RWPE1 (cell line): ENCODE measurements at regions not wholly inside any gene's neighbourhood (a gene's known extent, or its start where the extent isn't known, plus 50 kb on each side); places are given as distances from the start of the nearest gene placed in this dataset.

Source experiments
- CTCF ChIA-PET: fragments of 350-600 bp; sonication (Branson Sonifier 250); formaldehyde crosslinking; extraction: SDS; loops from one replicate; lab custom pipeline; 2021; lab: Yijun Ruan, JAX
- POLR2A ChIA-PET: fragments of 400-600 bp; formaldehyde crosslinking; extraction: SDS; loops from one replicate; lab custom pipeline; 2020; ENCODE audit warnings: antibody characterized with exemption; ENCODE audit not compliant: low non-redundant PET; lab: Yijun Ruan, JAX
- DNase-seq: peaks from one replicate; pipeline ENCODE4 v3.0.0; 2012; ENCODE audit warnings: low spot score
- H3K27ac ChIP-seq: fragments of 450-650 bp; 2 replicates; pipeline ENCODE4 v1.5.1; 2017
- TF ChIP-seq, protein P1 (sequence below): fragments of 450-650 bp; conservative IDR thresholded peaks from 2 replicates; pipeline ENCODE4 v1.5.1; 2017; ENCODE audit warnings: low read depth, mild to moderate bottlenecking

DNA sequence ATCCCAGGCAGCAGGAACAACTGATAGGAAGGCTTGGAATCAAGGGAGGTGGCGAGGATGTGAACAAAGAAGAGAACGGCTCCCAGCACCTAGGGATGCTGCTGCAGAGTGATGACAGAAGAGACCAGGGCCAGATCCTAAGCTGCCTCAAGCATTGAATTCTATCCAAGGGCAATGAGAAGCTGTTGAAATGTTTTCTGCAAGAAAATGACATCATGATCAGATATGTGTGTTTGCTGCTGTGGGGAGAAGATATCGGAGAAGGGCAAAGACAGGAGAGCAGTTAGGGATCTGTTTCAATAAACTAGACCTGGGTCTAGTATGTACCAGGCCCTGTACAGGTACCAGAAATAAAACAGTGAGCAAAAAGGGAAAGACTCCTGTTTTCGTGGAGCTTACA lies 194.7 kb upstream of the RAB4A start:
- no peak overlapping the region for H3K27ac ChIP-seq
- ChIA-PET CTCF (no interaction called here), POLR2A (no interaction called here)
- DNase-seq, result no peak
- TF ChIP-seq, protein P1, sequence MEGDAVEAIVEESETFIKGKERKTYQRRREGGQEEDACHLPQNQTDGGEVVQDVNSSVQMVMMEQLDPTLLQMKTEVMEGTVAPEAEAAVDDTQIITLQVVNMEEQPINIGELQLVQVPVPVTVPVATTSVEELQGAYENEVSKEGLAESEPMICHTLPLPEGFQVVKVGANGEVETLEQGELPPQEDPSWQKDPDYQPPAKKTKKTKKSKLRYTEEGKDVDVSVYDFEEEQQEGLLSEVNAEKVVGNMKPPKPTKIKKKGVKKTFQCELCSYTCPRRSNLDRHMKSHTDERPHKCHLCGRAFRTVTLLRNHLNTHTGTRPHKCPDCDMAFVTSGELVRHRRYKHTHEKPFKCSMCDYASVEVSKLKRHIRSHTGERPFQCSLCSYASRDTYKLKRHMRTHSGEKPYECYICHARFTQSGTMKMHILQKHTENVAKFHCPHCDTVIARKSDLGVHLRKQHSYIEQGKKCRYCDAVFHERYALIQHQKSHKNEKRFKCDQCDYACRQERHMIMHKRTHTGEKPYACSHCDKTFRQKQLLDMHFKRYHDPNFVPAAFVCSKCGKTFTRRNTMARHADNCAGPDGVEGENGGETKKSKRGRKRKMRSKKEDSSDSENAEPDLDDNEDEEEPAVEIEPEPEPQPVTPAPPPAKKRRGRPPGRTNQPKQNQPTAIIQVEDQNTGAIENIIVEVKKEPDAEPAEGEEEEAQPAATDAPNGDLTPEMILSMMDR, result no peak

DNA sequence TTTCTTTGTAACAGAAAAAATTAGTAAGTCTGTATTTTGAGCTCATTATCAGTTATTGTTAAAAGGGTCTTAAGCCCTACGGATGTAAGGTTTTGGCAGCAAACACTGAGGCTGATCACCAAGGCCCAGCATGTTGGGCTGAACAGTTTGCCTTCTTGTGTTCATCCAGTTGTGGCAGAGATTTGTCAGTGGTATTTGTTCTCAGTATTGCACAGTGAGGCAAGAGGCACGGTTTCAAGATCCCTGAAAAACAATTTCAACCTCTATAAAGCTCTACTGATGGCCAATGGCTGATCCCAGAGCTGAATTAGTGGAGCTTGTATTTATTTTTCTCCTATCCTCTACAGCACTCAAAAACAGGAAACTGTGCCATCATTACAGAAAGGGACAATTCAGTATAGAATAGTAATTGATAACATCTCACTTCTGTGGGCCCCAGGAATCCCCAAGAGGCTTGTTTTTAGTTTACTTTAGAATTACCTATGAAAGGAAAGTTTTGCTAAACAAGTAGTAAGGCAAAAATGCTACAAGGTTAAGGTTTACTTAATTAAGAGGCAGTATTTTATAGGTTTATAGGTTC lies 191.8 kb upstream of the RAB4A start:
- no peak overlapping the region for H3K27ac ChIP-seq
- ChIA-PET POLR2A (no interaction called here), CTCF (no interaction called here)
- DNase-seq, result no peak
- TF ChIP-seq, protein P1, result no peak

DNA sequence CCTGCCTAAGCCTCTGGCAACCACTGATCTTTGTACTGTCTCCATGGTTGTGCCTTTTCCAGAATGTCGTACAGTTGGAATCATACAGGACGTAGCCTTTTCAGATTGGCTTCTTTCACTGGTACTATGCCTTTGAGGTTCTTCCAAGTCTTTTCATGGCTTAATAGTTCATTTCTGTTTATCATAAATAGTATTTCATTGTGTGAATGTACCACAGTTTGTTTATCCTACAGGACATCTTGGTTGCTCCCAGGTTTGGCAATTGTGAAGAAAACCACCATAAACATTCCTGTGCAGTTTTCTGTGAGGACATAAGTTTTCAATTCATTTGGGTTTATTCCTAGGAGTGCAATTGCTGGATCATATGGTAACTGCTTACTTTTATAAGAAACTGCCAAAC lies 190.6 kb upstream of the RAB4A start:
- ChIA-PET CTCF (no interaction called here), POLR2A (no interaction called here)
- no peak overlapping the region for H3K27ac ChIP-seq
- TF ChIP-seq, protein P1, result no peak
- no peak for DNase-seq

DNA sequence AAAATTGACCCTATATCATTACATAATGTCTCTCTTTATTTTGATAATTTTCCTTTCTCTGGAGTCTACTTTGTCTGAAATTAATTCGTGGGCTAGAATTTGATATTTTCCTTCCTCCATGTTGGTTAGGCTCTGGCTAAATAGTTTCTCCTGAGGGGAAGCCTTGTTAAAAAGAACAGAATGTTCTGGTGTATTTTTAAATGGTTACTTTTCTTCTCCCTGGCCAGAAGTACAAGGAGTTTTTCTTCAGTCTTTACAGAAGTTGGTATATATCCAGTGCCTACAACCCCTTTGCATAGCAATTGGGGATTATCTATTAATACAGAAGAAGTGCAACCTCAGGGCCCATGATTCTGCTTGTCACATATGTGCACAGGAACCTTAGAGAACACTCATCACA lies 185.6 kb upstream of the RAB4A start:
- no peak for DNase-seq
- POLR2A ChIA-PET, result no interaction called here
- TF ChIP-seq, protein P1, result no peak
- CTCF ChIA-PET, result no interaction called here
- H3K27ac ChIP-seq, result no peak overlapping the region

DNA sequence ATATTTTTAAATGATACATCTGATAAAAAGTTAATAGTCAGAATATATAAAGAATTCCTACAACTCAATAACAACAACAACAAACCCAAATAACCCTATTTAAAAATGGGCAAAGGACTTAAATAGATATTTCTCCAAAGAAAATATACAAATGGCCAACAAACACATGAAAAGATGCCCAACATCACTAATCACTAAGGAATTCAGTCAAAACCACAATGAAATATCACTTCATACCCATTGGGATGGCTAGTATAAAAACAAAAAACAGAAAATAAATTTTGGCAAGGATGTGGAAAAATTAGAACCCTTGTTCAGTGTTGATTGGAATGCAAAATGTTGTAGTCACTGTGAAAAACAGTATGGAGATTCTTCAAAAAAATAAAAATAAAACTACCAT lies 184.8 kb upstream of the RAB4A start:
- DNase-seq, result no peak
- TF ChIP-seq, protein P1, result no peak
- CTCF ChIA-PET, result no interaction called here
- POLR2A ChIA-PET, result no interaction called here
- H3K27ac ChIP-seq, result no peak overlapping the region

DNA sequence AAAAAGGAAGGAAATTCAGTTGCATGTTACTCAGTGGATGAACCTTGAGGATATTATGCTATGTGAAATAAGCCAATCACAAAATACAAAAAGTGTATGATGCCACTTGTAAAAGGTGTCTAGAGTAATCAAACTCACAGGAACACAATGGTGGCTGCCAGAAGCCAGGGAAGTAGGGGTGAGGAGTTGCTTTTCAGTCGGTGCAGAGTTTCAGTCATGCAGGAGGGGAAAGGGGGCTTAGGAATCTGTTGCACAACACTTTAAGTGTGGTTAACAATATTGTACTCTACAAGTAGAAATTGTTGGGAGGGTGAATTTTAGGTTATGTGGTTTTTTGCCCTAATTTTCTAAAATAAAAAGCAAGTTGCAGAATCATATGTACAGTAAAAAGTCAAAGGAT lies 184.2 kb upstream of the RAB4A start:
- POLR2A ChIA-PET, result no interaction called here
- TF ChIP-seq, protein P1, result no peak
- no peak overlapping the region for H3K27ac ChIP-seq
- DNase-seq, result no peak
- CTCF ChIA-PET, result no interaction called here
